Activated CD4-positive, alpha-beta T cell treated with anti-CD3 and anti-CD28 coated beads, Interleukin-2, Interleukin-6, amounts not matched to agents 100 ng/mL and 50 ng/mL, durations not matched to agents 16 hours and 8 hours (primary cell): ENCODE measurements at regions not wholly inside any gene's neighbourhood (a gene's known extent, or its start where the extent isn't known, plus 50 kb on each side); places are given as distances from the start of the nearest gene placed in this dataset.

Source experiments
- DNase-seq: peaks from one replicate; pipeline ENCODE4 v3.0.0-alpha.2; 2020

- DNase-seq: no peak
These were observed 78.0 kb upstream of the DRD2 start for GRCh38 chr11:113553235-113553634.

- no peak for DNase-seq
These were observed 77.1 kb upstream of the DRD2 start for GRCh38 chr11:113552271-113552670.

- no peak for DNase-seq
These were observed 76.4 kb upstream of the DRD2 start for GRCh38 chr11:113551645-113552044.

- DNase-seq: no peak
These were observed 74.7 kb upstream of the DRD2 start for GRCh38 chr11:113549611-113550578.

- no peak for DNase-seq
These were observed 73.9 kb upstream of the DRD2 start for GRCh38 chr11:113549061-113549460.

- DNase-seq: no peak
These were observed 72.5 kb upstream of the DRD2 start for GRCh38 chr11:113547739-113548138.

GRCh38 chr11:113546757-113547507, 71.7 kb upstream of the DRD2 start:
- no peak for DNase-seq

- no peak for DNase-seq
These were observed 67.2 kb upstream of the DRD2 start for GRCh38 chr11:113542420-113542819.

- no peak for DNase-seq
These were observed 65.5 kb upstream of the DRD2 start for GRCh38 chr11:113540416-113541330.

GRCh38 chr11:113538451-113539412, 63.5 kb upstream of the DRD2 start:
- DNase-seq: no peak

- no peak for DNase-seq
These were observed 59.4 kb upstream of the DRD2 start for GRCh38 chr11:113534625-113535024.

- DNase-seq: no peak
These were observed 58.2 kb upstream of the DRD2 start for GRCh38 chr11:113533425-113533698.

- peak; percentile 68 for DNase-seq
These were observed 57.7 kb upstream of the DRD2 start for GRCh38 chr11:113532697-113533424.

- no peak for DNase-seq
These were observed 56.6 kb upstream of the DRD2 start for GRCh38 chr11:113531575-113532451.

GRCh38 chr11:113531083-113531482, 55.9 kb upstream of the DRD2 start:
- no peak for DNase-seq

- DNase-seq: no peak
These were observed 54.4 kb upstream of the DRD2 start for GRCh38 chr11:113529606-113530005.

GRCh38 chr11:113528982-113529381, 53.8 kb upstream of the DRD2 start:
- DNase-seq: no peak

GRCh38 chr11:113526521-113526920, 51.3 kb upstream of the DRD2 start:
- DNase-seq: no peak
